ENCODE measurements at regions not wholly inside any gene's neighbourhood (a gene's known extent, or its start where the extent isn't known, plus 50 kb on each side); places are given as distances from the start of the nearest gene placed in this dataset.

GRCh38 chr13:73894995-73895571 lies 239.1 kb downstream of the KLF12 start:
- DNase-seq (no peak), ATAC-seq (no peak)
- 83% methylated on average over 4 of the region's 4 CpGs for WGBS
- Histone ChIP-seq H3K27ac (ENCODE audit: low read length) (no peak overlapping the region), H3K4me3 (ENCODE audit: low read length) (no peak overlapping the region), H3K9me3 (ENCODE audit: control insufficient read depth, low read length) (no peaks in the 10 kb centered on the region), H3K27me3 (ENCODE audit: control insufficient read depth, insufficient read depth) (no peaks in the 10 kb centered on the region), H3K4me1 (ENCODE audit: control insufficient read depth, insufficient read depth, low read length) (no peaks in the 10 kb centered on the region)
- intact Hi-C loops (cut with DNase I): no loop called here

DNA sequence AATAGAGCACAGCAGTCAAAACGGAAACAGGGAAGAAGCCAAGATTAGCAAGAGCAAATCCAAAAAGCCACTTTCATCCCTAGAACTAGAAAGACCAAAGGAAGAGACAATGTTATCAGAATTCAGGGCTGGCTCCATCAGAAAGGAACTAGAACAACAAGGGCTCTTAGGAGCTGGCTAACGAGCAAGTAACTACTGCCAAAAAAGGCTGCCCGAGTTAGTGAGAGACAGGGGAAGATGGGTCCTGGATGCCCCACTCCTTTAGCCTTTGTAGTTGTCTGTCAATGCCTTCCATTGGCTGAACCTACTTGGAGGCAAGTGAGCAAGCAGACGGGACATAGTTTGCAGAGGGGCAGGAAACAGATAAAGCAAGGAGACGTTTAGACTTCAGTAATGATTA lies 240.4 kb downstream of the KLF12 start:
- Histone ChIP-seq H3K27me3 (ENCODE audit: control insufficient read depth, insufficient read depth) (no peaks in the 10 kb centered on the region), H3K4me1 (ENCODE audit: control insufficient read depth, insufficient read depth, low read length) (no peaks in the 10 kb centered on the region), H3K9me3 (ENCODE audit: control insufficient read depth, low read length) (no peaks in the 10 kb centered on the region), H3K4me3 (ENCODE audit: low read length) (no peak overlapping the region), H3K27ac (ENCODE audit: low read length) (no peak overlapping the region)
- DNase-seq (no peak), ATAC-seq (peak; percentile 51 to 52)
- intact Hi-C loops (cut with DNase I): no loop called here
- 67% methylated on average over 5 of the region's 5 CpGs for WGBS

- DNase-seq: no peak
- no peaks in the 10 kb centered on the region for H3K27me3 ChIP-seq (ENCODE audit: control insufficient read depth, insufficient read depth)
- H3K27ac ChIP-seq (ENCODE audit: low read length): no peak overlapping the region
- no peak overlapping the region for H3K4me3 ChIP-seq (ENCODE audit: low read length)
- intact Hi-C loops (cut with DNase I): no loop called here
- H3K9me3 ChIP-seq (ENCODE audit: control insufficient read depth, low read length): no peaks in the 10 kb centered on the region
- H3K4me1 ChIP-seq (ENCODE audit: control insufficient read depth, insufficient read depth, low read length): no peaks in the 10 kb centered on the region
- ATAC-seq: no peak
- 76% methylated on average over 1 of the region's 1 CpG for WGBS
Observed at GRCh38 chr13:73891805-73892204, 242.4 kb downstream of the KLF12 start.

GRCh38 chr13:73883162-73883561 lies 251.0 kb downstream of the KLF12 start:
- DNase-seq: no peak
- WGBS: 42% methylated on average over 5 of the region's 5 CpGs
- Histone ChIP-seq H3K4me1 (ENCODE audit: control insufficient read depth, insufficient read depth, low read length) (no peaks in the 10 kb centered on the region), H3K27me3 (ENCODE audit: control insufficient read depth, insufficient read depth) (no peaks in the 10 kb centered on the region), H3K9me3 (ENCODE audit: control insufficient read depth, low read length) (no peaks in the 10 kb centered on the region), H3K27ac (ENCODE audit: low read length) (no peak overlapping the region), H3K4me3 (ENCODE audit: low read length) (no peak overlapping the region)
- intact Hi-C loops (cut with DNase I): no loop called here
- ATAC-seq: peak in 1 of 2 donors; percentile 29

DNA sequence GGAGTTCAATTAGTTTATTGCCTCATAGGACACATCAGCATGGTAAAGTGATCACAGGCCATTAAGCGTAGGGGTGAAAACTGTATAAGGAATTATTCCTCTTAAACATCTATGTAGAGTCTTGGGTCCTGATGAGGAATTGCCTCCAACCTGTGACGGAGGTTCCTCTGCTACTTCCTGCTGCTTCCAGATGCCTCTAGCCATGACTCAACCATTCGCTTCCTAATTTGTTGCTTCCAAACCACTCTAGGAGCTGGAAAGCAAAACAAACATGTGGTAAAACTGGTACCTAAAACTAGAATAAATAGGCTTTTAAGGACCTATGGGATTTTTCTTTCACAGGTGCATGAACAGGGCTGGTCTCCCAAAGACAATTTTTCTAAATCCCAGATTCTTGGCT lies 253.8 kb downstream of the KLF12 start:
- Histone ChIP-seq H3K27ac (ENCODE audit: low read length) (no peak overlapping the region), H3K27me3 (ENCODE audit: control insufficient read depth, insufficient read depth) (no peaks in the 10 kb centered on the region), H3K4me1 (ENCODE audit: control insufficient read depth, insufficient read depth, low read length) (no peaks in the 10 kb centered on the region), H3K9me3 (ENCODE audit: control insufficient read depth, low read length) (no peaks in the 10 kb centered on the region), H3K4me3 (ENCODE audit: low read length) (no peak overlapping the region)
- no peak for DNase-seq
- ATAC-seq: no peak
- WGBS: 91% methylated on average over 3 of the region's 3 CpGs
- intact Hi-C loops (cut with DNase I): no loop called here

DNA sequence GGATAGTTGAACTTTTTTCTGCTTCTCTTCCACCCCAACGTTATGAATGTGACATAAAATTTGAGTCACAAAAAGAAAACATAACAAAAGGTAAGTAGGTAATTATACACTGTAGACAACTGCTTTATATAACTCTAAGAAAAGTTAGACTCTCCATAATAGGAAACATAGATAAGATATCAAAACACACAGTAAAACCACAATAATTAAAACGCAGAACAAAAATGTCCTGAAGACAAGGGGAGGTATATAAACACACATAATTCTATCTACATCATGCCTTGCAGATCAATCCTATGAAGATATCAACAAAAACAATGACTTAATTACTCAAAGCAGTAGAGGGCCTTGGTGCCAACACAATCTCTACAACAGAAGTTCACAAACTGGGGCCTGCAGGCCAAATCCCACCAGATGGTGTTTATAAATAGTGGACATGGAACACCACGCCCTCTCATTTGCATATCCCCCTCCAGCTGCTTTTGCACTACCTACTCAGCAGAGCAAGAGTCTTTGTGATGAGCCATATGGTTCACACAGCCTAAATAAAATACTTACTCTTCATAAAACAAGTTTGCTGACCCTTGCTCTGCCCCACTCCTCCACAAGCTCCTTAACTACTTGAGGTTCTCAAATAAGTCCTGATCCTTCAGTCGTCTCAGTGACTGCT lies 254.7 kb downstream of the KLF12 start:
- 59% methylated on average over 4 of the region's 4 CpGs for WGBS
- H3K4me1 ChIP-seq (ENCODE audit: control insufficient read depth, insufficient read depth, low read length): no peaks in the 10 kb centered on the region
- intact Hi-C loops (cut with DNase I): no loop called here
- H3K27me3 ChIP-seq (ENCODE audit: control insufficient read depth, insufficient read depth): no peaks in the 10 kb centered on the region
- H3K27ac ChIP-seq (ENCODE audit: low read length): no peak overlapping the region
- no peak overlapping the region for H3K4me3 ChIP-seq (ENCODE audit: low read length)
- H3K9me3 ChIP-seq (ENCODE audit: control insufficient read depth, low read length): no peaks in the 10 kb centered on the region
- peak in 1 of 2 donors; percentile 40 for ATAC-seq
- no peak for DNase-seq

- ATAC-seq (no peak), DNase-seq (no peak)
- no peaks in the 10 kb centered on the region for H3K27me3 ChIP-seq (ENCODE audit: control insufficient read depth, insufficient read depth)
- intact Hi-C loops (cut with DNase I): no loop called here
- H3K27ac ChIP-seq (ENCODE audit: low read length): no peak overlapping the region
- no peak overlapping the region for H3K4me3 ChIP-seq (ENCODE audit: low read length)
- H3K9me3 ChIP-seq (ENCODE audit: control insufficient read depth, low read length): no peaks in the 10 kb centered on the region
- H3K4me1 ChIP-seq (ENCODE audit: control insufficient read depth, insufficient read depth, low read length): no peaks in the 10 kb centered on the region
Observed at GRCh38 chr13:73877399-73877798, 256.8 kb downstream of the KLF12 start.

GRCh38 chr13:73876323-73876722 lies 257.9 kb downstream of the KLF12 start:
- intact Hi-C loops (cut with DNase I): no loop called here
- no peaks in the 10 kb centered on the region for H3K27me3 ChIP-seq (ENCODE audit: control insufficient read depth, insufficient read depth)

GRCh38 chr13:73873940-73874830 lies 260.0 kb downstream of the KLF12 start:
- DNase-seq (no peak), ATAC-seq (no peak)
- H3K4me3 ChIP-seq (ENCODE audit: low read length): no peak overlapping the region
- WGBS: 70% methylated on average over 5 of the region's 5 CpGs
- no peak overlapping the region for H3K27ac ChIP-seq (ENCODE audit: low read length)
- no peaks in the 10 kb centered on the region for H3K4me1 ChIP-seq (ENCODE audit: control insufficient read depth, insufficient read depth, low read length)
- intact Hi-C loops (cut with DNase I): no loop called here
- H3K9me3 ChIP-seq (ENCODE audit: control insufficient read depth, low read length): no peaks in the 10 kb centered on the region
- H3K27me3 ChIP-seq (ENCODE audit: control insufficient read depth, insufficient read depth): no peaks in the 10 kb centered on the region

More at GRCh38 chr13:73876323-73876722, 257.9 kb downstream of the KLF12 start:
- ATAC-seq (no peak), DNase-seq (no peak)
- Histone ChIP-seq H3K4me3 (ENCODE audit: low read length) (no peak overlapping the region), H3K9me3 (ENCODE audit: control insufficient read depth, low read length) (no peaks in the 10 kb centered on the region), H3K4me1 (ENCODE audit: control insufficient read depth, insufficient read depth, low read length) (no peaks in the 10 kb centered on the region), H3K27ac (ENCODE audit: low read length) (no peak overlapping the region)
- 49% methylated on average over 1 of the region's 1 CpG for WGBS

DNA sequence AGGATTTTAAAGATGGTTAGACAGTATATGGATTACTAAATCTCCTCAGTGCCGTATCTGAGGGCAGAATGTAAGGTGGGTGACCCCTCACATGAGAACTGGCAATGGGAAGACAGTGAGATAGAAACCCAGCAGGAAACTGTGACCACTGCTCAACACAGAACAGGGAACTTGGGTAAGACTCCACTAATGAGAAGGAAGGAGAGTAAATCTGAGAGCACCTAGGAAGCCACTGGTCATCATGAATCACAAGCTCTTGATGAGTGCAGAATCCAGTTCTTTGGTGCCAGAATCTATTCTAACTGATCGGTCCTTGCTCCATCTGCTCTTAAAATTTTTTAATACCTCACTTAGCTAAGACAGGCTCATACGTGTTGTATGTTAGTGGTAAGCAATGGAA lies 261.8 kb downstream of the KLF12 start:
- Histone ChIP-seq H3K9me3 (ENCODE audit: control insufficient read depth, low read length) (no peaks in the 10 kb centered on the region), H3K27me3 (ENCODE audit: control insufficient read depth, insufficient read depth) (no peaks in the 10 kb centered on the region), H3K4me1 (ENCODE audit: control insufficient read depth, insufficient read depth, low read length) (no peaks in the 10 kb centered on the region), H3K27ac (ENCODE audit: low read length) (no peak overlapping the region), H3K4me3 (ENCODE audit: low read length) (no peak overlapping the region)
- intact Hi-C loops (cut with DNase I): no loop called here
- ATAC-seq (no peak), DNase-seq (no peak)
- 80% methylated on average over 3 of the region's 3 CpGs for WGBS

Measured in right cardiac atrium (tissue), 5 donors.